MM.1S (cell line): ENCODE measurements at regions not wholly inside any gene's neighbourhood (a gene's known extent, or its start where the extent isn't known, plus 50 kb on each side); places are given as distances from the start of the nearest gene placed in this dataset.

Experiments
- EZH2phosphoT487 ChIP-seq: fragments of 300-600 bp; sonication (generic); IDR thresholded peaks from 2 replicates; pipeline ENCODE4 v1.6.1; 2018; ENCODE audit warnings: antibody characterized with exemption, low read length
- TF ChIP-seq, protein P1 (sequence below): fragments of 300-600 bp; sonication (generic); IDR thresholded peaks from 2 replicates; pipeline ENCODE4 v1.5.1; 2016; ENCODE audit warnings: antibody characterized with exemption, low read length, mixed read lengths

DNA sequence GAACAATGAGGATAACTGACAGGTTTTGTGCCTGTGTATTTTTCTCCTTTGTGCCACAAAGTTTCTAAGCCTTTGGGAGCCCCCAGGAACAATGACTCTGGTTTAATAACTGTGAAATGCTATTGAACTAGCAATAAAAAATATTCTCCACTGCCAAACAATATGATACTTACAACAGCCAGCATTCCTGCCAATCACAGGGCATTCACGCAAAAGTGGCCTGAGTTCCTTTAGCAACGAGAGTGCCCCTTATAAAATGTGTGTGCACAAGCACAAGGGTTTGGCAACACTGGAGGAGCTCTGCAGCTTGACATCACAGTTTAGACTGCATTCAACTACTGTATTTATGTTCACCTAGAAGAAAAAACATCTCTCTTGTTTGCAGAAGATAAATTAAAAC lies 412.9 kb upstream of the NFE2L3 start:
- TF ChIP-seq, protein P1, sequence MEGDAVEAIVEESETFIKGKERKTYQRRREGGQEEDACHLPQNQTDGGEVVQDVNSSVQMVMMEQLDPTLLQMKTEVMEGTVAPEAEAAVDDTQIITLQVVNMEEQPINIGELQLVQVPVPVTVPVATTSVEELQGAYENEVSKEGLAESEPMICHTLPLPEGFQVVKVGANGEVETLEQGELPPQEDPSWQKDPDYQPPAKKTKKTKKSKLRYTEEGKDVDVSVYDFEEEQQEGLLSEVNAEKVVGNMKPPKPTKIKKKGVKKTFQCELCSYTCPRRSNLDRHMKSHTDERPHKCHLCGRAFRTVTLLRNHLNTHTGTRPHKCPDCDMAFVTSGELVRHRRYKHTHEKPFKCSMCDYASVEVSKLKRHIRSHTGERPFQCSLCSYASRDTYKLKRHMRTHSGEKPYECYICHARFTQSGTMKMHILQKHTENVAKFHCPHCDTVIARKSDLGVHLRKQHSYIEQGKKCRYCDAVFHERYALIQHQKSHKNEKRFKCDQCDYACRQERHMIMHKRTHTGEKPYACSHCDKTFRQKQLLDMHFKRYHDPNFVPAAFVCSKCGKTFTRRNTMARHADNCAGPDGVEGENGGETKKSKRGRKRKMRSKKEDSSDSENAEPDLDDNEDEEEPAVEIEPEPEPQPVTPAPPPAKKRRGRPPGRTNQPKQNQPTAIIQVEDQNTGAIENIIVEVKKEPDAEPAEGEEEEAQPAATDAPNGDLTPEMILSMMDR, result no peak
- TF ChIP-seq EZH2phosphoT487, result no peak
